ENCODE measurements at regions not wholly inside any gene's neighbourhood (a gene's known extent, or its start where the extent isn't known, plus 50 kb on each side); places are given as distances from the start of the nearest gene placed in this dataset.
"Not testable (repeated sequence)": the region's sequence is repeated elsewhere in the genome, so short reads cannot be mapped to it uniquely, and the experiment has no call there.

GRCh38 chr2:175588213-175588612 lies 406.7 kb upstream of the ATP5MC3 start:
- not testable (repeated sequence) for H3K4me3 ChIP-seq (ENCODE audit: low read length); DNase-seq (ENCODE audit: low read depth, low spot score)

- DNase-seq (ENCODE audit: low read depth, low spot score) = no peak
- no peak overlapping the region for H3K4me3 ChIP-seq (ENCODE audit: low read length)
Observed at GRCh38 chr2:175585496-175585895, 404.0 kb upstream of the ATP5MC3 start.

- DNase-seq (ENCODE audit: low read depth, low spot score) = no peak
- no peak overlapping the region for H3K4me3 ChIP-seq (ENCODE audit: low read length)
Observed at GRCh38 chr2:175580652-175581051, 399.1 kb upstream of the ATP5MC3 start.

GRCh38 chr2:175579646-175580045 lies 398.1 kb upstream of the ATP5MC3 start:
- no peak for DNase-seq (ENCODE audit: low read depth, low spot score)
- no peak overlapping the region for H3K4me3 ChIP-seq (ENCODE audit: low read length)

GRCh38 chr2:175577368-175577970 lies 396.0 kb upstream of the ATP5MC3 start:
- no peak for DNase-seq (ENCODE audit: low read depth, low spot score)
- no peak overlapping the region for H3K4me3 ChIP-seq (ENCODE audit: low read length)

DNA sequence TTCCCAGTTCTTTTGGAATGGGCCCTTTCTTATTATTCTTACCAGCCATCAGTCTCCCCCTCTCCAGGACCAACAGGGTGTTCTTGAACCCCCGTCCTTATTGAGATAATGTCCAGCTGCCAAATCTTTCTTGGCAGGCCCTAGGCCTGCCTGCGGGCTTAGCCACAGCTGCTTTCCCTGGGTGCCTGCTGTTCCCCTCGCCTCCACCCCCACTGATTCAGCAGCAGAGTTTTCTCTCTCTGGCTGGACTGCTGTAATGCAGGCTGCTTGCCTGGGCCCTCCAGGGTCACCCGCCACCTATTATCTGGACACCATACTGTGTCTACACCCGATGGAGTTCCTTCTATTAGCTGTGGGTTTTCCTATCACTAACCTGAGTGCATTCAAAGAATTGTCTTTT lies 395.4 kb upstream of the ATP5MC3 start:
- DNase-seq (ENCODE audit: low read depth, low spot score) = no peak
- no peak overlapping the region for H3K4me3 ChIP-seq (ENCODE audit: low read length)

DNA sequence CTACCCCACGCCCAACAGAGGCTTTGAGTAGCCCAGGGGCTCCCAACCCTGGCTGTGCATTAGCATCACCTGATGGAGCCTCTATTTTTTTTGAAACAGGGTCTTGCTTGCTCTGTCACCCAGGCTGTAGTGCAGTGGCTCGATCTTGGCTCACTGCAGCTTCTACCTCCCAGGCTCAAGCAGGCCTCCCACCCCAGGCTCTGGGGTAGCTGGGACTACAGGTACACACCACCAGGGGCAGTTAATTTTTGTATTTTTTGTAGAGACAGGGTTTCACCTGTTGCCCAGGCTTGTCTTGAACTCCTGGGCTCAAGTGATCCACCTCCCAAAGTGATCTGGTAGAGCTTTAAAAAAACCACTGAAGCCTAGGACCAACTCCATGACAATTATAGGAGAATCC lies 394.8 kb upstream of the ATP5MC3 start:
- no peak for DNase-seq (ENCODE audit: low read depth, low spot score)
- no peak overlapping the region for H3K4me3 ChIP-seq (ENCODE audit: low read length)

DNA sequence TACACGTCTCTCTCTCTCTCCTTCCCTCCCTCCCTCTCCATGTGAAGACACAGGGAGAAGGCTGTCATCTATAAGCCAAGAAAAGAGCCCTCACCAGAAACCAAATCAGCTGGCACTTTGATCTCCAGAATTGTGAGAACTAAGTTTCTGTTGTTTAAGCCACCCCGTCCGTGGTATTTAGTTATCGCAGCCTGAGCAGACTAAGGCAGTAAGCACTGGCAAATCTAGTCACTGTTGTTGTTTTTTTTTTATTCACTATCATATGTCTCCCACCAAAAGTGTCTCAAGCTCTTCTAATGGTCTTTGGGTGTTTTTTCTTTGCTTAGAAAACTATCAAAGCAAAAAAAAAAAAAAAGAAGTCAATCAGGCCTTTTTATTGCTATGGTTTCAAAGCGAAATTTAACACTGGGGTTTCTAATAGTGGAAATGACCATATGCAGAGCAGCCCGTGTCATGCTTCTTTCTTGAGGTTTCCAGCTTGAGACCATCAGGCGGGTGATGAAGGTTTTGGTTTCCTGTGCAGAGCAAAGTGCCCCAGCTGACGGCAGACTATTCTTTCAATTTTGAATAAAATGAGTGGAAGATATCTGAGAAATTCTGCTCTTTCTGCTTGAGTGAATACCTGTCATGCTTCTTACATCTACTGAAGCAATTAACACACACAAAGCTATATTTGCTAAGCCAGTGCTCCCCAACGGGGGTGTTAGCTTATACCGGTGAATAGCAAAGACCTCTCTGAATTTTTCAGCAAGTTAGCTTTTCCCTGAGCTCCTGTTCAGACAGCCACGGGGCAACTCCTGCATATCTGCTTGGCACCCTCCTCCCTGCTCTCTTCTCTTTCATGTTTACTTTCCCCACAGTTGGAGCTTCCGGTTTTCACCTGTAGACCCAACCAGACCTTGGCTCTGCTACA lies 394.1 kb upstream of the ATP5MC3 start:
- no peak overlapping the region for H3K4me3 ChIP-seq (ENCODE audit: low read length)
- no peak for DNase-seq (ENCODE audit: low read depth, low spot score)

GRCh38 chr2:175574069-175574468 lies 392.6 kb upstream of the ATP5MC3 start:
- no peak for DNase-seq (ENCODE audit: low read depth, low spot score)
- H3K4me3 ChIP-seq (ENCODE audit: low read length) = no peak overlapping the region

DNA sequence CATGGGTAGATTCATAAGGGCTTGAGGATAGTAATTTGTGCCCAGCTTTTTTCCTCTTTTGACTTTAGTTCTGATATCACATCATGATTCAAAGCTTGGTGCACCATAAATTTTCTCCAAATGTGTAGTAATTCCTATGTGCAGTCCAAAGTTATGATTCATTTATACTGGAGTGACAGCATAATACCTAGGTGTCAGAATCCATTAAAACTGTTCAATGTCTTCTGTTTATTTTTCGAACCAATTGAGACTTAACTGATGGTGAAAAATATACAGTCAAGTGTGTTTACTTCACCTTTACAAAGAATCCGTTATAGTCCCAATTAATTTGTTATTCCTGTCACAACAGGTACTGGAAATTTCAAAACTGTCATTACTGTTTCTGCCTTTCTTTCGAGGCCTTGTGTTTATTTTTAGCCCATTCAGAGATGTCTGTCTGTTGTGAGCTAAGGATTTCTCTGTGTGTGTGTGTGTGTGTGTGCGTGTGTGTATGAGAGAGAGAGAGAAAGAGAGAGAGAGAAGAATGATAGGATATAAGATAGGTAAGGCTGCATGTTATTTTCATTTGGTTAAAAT lies 389.7 kb upstream of the ATP5MC3 start:
- no peak for DNase-seq (ENCODE audit: low read depth, low spot score)
- H3K4me3 ChIP-seq (ENCODE audit: low read length) = no peak overlapping the region

DNA sequence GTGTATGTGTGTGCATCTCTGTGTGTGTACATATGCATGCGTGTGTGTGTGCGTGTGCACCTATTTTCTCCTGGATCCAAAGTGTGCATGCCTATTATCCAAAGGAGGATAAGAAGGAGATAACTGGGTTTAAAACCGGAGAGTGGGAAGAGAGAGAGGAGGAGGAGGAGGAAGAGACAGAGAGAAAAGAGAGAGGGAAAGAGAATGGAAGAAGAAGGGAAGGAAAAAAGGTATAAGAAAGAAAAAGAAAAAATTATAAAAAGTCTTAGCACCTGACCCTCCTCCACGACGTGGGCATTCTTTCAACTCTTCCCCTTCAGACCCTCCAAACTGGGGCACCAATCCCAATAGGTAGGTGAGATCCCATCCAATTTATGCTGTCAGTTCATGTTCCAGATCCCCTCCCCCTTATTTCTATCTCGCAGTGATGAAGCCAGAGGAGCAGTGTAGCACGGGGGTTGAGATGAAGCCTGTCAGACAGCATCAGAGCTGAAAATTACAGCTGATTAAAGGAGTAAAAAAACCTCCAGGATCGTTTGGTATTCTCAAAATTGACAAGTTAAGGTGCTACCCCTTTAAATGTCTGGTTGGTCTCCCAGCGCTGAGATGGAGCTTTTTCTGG lies 386.7 kb upstream of the ATP5MC3 start:
- no peak for DNase-seq (ENCODE audit: low read depth, low spot score)
- H3K4me3 ChIP-seq (ENCODE audit: low read length) = no peak overlapping the region

GRCh38 chr2:175567435-175568061 lies 386.0 kb upstream of the ATP5MC3 start:
- DNase-seq (ENCODE audit: low read depth, low spot score) = no peak
- no peak overlapping the region for H3K4me3 ChIP-seq (ENCODE audit: low read length)

DNA sequence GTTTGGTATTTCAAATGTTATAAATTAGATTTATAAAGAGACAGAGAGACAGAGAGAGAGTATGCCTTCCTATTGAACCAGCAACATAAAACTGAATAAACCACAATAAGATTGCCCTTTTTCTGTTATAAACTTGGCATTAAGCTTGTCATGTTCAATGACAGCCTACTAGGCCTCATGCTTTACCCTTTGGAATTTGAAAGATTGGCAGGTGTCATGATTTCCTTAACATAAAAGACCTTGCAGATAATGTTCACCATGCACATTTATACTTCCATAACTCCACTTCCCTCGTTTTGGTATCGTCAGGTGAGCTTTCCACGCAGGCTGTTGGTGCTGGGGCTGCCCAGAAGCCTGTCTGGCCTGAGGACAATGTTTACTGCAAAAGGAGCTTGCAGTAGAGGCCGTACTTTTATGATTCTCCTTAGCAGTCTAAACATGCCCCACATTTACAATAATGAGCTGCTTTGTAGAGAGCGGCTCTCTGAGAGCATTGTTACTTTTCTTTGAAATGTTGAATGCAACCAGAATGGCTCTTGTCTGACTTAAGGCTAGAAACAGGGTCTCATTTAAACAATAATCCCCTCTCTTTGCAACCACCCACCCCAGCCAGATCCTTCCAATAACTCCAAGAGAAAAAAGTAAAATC lies 379.1 kb upstream of the ATP5MC3 start:
- no peak for DNase-seq (ENCODE audit: low read depth, low spot score)
- no peak overlapping the region for H3K4me3 ChIP-seq (ENCODE audit: low read length)

GRCh38 chr2:175559613-175560012 lies 378.1 kb upstream of the ATP5MC3 start:
- H3K4me3 ChIP-seq (ENCODE audit: low read length) = no peak overlapping the region
- no peak for DNase-seq (ENCODE audit: low read depth, low spot score)

DNA sequence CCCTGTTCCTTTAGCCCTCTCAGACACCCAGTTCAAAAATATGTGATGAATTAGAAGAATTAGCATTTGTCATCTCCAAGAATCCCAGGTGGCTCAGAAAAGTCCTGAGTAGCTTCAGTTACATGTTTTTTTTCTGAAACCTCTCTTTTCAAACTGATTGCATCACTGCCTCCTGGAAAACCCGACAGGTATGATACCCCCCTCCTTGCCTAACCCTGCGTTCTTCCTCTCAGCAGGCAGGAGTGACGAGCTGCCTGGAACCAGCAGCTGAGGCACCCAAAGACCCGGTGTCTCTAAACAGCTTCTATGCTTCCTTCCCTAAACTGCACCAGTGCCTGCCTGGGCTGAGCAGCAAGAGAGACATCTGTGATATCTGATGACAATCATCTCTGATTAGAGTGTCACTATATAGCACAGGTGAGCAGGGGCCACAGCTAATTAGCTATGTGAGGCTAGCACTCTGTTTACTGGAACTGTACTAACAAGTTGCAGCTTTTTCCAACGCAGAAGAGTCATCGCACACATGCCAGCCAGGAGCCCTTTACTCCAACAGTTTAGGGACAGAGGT lies 376.4 kb upstream of the ATP5MC3 start:
- no peak for DNase-seq (ENCODE audit: low read depth, low spot score)
- H3K4me3 ChIP-seq (ENCODE audit: low read length) = no peak overlapping the region

DNA sequence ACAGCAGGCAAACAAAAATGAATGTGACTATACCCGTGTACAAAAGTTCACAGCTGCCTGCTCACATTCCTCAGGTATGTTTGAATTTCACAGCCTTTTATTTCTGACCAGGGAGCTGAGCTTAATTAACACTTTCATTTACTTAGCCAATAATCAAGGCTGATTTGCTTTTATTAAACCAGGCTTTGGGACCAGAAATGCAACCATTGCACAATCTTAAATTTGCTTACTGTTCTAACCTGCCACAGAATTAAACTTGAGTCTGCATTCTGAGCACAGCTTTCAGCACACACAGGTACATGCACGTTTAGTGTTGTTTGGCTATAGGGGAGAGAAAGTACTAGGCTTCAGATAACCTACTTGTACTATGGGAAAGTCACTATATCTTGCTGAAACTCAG lies 372.4 kb upstream of the ATP5MC3 start:
- no peak overlapping the region for H3K4me3 ChIP-seq (ENCODE audit: low read length)

GRCh38 chr2:175552902-175553301 lies 371.4 kb upstream of the ATP5MC3 start:
- DNase-seq (ENCODE audit: low read depth, low spot score) = no peak
- H3K4me3 ChIP-seq (ENCODE audit: low read length) = no peak overlapping the region

More for the DNA sequence above, 372.4 kb upstream of the ATP5MC3 start:
- DNase-seq (ENCODE audit: low read depth, low spot score) = no peak

GRCh38 chr2:175540421-175540820 lies 358.9 kb upstream of the ATP5MC3 start:
- DNase-seq (ENCODE audit: low read depth, low spot score) = no peak
- H3K4me3 ChIP-seq (ENCODE audit: low read length) = no peak overlapping the region

- H3K4me3 ChIP-seq (ENCODE audit: low read length) = no peak overlapping the region
- no peak for DNase-seq (ENCODE audit: low read depth, low spot score)
Observed at GRCh38 chr2:175539122-175539521, 357.6 kb upstream of the ATP5MC3 start.

Measured in Jurkat, Clone E6-1 (cell line).